HG02973 (cell line): ENCODE measurements at regions not wholly inside any gene's neighbourhood (a gene's known extent, or its start where the extent isn't known, plus 50 kb on each side); places are given as distances from the start of the nearest gene placed in this dataset.
"Not testable (repeated sequence)": the region's sequence is repeated elsewhere in the genome, so short reads cannot be mapped to it uniquely, and the experiment has no call there.

ENCODE experiments used
- ATAC-seq: cut with Tn5 transposase; IDR thresholded peaks from one replicate; pipeline ENCODE4 v1.9.1; 2021; ENCODE audit warnings: moderate library complexity; ENCODE audit not compliant: unreplicated experiment

- ATAC-seq: no peak
These were observed 219.8 kb upstream of the STXBP5 start for GRCh38 chr6:146984251-146984924.

GRCh38 chr6:146985111-146985510, 219.1 kb upstream of the STXBP5 start:
- ATAC-seq: no peak

- ATAC-seq: no peak
These were observed 218.3 kb upstream of the STXBP5 start for GRCh38 chr6:146985966-146986365.

GRCh38 chr6:146987938-146988337, 216.3 kb upstream of the STXBP5 start:
- not testable (repeated sequence) for ATAC-seq

- ATAC-seq: no peak
These were observed 214.4 kb upstream of the STXBP5 start for GRCh38 chr6:146989860-146990259.

GRCh38 chr6:146990284-146990683, 213.9 kb upstream of the STXBP5 start:
- no peak for ATAC-seq

GRCh38 chr6:146990821-146991798, 213.1 kb upstream of the STXBP5 start:
- ATAC-seq: no peak

GRCh38 chr6:146997062-146997461, 207.2 kb upstream of the STXBP5 start:
- ATAC-seq: no peak

- ATAC-seq: no peak
These were observed 204.5 kb upstream of the STXBP5 start for GRCh38 chr6:146999766-147000165.

GRCh38 chr6:147000545-147001488, 203.4 kb upstream of the STXBP5 start:
- no peak for ATAC-seq

GRCh38 chr6:147001621-147002020, 202.6 kb upstream of the STXBP5 start:
- no peak for ATAC-seq

- ATAC-seq: no peak
These were observed 201.0 kb upstream of the STXBP5 start for GRCh38 chr6:147003186-147003585.

- no peak for ATAC-seq
These were observed 198.7 kb upstream of the STXBP5 start for GRCh38 chr6:147005499-147005898.

GRCh38 chr6:147007441-147007840, 196.8 kb upstream of the STXBP5 start:
- ATAC-seq: no peak

GRCh38 chr6:147009358-147009757, 194.9 kb upstream of the STXBP5 start:
- no peak for ATAC-seq

GRCh38 chr6:147015674-147016073, 188.5 kb upstream of the STXBP5 start:
- ATAC-seq: no peak

GRCh38 chr6:147016440-147016839, 187.8 kb upstream of the STXBP5 start:
- no peak for ATAC-seq

- ATAC-seq: no peak
These were observed 187.1 kb upstream of the STXBP5 start for GRCh38 chr6:147017153-147017552.

- ATAC-seq: no peak
These were observed 185.2 kb upstream of the STXBP5 start for GRCh38 chr6:147019001-147019400.

- ATAC-seq: no peak
These were observed 182.2 kb upstream of the STXBP5 start for GRCh38 chr6:147022041-147022440.

- peak; percentile 67 for ATAC-seq
These were observed 181.1 kb upstream of the STXBP5 start for GRCh38 chr6:147023148-147023547.
